Stimulated activated naive CD4-positive, alpha-beta T cell treated with Interleukin-2 at 50 U/mL for 16 hours (primary cell): ENCODE measurements at regions not wholly inside any gene's neighbourhood (a gene's known extent, or its start where the extent isn't known, plus 50 kb on each side); places are given as distances from the start of the nearest gene placed in this dataset.

Experiments used
- DNase-seq: peaks from one replicate; lab custom pipeline; 2025; lab: John Stamatoyannopoulos, UW

DNA sequence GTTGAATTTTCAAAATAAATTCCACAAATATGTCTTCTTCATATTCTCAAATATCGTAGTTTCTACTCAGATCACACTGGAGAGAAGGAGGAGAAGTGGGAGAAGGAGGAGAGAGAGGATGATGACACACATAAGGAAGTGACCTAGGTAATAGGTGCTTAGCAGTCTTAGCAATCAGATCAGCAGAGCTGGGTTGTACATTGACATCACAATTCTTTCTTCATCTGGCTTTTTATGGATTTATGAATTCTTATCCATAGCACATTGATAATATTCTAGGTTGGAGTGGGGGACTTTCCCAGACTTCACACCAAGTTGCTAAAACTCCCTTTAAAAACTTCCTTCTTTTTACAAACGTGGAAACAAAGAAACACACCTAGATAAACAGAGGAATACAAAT, 86.9 kb downstream of the FGF9 start:
- DNase-seq = no peak

DNA sequence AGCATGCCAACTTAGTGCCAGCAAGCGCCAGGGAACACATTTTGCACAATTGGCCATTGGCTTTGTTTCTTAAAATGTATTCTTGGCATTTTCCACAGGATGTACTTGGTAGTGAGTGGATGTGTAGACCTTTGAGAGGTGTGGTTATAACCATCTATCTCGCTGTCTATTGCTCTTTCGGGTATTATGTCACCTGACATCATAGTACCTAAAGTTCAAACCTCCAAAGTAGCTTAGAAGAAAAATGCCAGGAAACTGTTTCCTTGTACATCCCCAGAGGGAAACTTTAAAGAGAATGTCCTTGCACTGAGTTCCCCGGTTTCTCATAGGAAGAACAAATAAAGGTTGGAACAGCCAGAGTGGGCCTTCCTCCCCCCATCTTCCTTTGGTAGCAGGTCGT, 87.6 kb downstream of the FGF9 start:
- DNase-seq = no peak

DNA sequence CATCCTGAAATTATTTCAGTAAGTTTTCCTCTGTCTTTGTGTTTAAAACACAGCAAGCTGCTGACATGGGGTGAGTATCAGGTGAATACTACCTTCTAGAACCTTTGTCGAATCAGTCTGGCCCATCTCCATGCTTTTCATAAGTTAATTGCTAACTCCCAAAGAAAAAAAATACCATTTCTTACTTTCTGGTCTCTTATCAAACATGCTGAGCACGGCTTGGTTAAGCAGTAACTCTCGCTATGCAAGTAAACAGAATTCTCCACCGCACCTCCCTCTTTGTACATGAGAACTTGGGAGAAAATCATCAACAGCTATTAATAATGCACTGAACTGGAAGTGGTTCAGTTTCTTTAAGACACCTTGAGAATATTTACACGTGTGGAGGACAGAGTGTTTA, 88.6 kb downstream of the FGF9 start:
- DNase-seq = no peak

DNA sequence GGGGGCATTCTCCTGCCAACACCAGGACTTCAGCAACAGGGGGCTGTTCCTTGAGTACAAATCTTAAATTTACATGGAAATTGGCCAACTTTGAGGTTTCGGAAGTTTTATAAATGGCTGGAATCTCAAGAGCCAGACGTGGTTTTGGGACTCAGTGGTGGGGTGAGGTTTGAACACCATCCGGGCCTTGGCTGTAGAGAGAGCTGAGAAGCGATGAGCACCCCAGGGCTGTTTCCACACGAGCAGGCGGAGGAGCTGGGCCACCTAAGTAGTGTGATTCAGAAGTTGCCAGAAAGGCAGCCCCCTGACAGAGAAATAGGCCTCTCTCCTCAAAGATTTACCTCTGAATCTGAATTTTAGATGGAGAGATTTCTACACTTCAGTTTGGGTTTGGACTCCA, 89.0 kb downstream of the FGF9 start:
- no peak for DNase-seq

DNA sequence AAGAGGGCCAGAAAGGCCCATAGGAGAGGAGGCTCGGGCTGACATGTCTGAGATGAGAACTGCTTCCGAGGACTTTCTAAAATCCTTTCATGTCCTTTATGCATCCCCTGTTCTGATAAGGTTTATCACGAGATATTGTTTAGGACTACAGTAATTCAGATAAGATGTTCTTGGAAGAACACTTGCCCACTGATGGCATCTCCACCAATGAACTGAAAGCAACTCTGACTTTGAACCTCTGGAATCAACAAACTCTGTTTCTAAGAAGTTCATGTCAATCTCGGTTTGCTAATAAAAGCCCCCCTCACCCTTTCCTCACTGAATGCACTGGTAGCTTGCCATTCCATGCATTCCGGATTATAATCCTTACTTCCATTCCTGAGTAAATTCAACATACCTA, 90.9 kb downstream of the FGF9 start:
- no peak for DNase-seq

DNA sequence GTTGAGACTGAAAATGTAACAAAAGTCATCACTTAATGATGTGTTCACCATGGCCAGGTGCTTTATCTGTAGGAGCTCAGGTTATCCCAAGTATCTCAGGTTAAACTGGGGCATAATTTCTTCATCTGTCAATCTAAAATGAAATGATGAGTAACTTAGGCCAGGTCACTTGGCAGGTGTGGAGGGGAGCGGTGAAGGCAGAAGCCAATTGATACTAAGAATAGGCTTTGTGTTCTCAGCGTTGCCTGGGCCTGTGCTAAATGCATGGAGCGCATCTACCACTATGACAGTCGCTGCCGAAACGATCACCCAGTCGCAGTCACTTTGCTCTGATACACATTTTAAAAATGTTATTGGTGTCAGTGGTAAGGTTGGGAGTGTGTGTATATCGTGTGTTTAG, 91.6 kb downstream of the FGF9 start:
- no peak for DNase-seq

DNA sequence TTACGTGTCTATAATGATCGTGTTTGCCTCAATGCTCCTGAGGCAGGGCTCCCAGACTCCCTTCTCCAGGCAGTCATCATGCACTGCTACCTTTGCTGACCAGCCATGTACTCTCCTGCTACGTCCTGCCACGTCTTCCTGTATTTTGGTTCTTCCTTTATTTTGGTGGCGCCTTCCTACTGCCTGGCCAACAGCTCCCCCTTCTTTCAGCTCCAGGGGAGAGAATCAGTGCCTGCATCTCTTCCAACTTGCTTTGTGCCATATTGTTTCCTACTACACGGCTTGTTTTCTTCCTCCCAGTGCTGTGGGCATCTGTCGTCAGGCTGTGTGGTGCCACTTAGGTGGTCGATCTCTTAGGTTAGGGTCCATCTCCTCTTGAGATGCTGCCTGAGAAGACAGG, 96.2 kb downstream of the FGF9 start:
- no peak for DNase-seq

DNA sequence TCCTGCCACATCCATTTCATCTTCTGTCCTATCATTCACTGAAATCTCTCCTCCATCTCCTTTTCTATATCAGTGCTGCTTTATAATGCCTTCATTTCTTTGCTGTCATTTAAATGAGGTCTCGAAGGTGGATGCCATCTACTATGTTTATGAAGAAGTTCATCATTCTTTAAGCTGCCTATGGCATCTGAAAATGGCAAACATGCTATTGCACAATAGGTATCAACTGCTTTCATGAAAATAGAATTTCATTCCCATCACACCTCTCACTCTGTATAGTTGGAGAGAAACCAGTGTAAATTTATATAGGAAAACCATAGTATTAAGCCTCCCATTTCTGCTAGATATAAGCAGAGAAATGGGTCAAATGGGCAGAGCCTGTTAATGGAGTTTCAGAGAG, 100.2 kb downstream of the FGF9 start:
- no peak for DNase-seq

DNA sequence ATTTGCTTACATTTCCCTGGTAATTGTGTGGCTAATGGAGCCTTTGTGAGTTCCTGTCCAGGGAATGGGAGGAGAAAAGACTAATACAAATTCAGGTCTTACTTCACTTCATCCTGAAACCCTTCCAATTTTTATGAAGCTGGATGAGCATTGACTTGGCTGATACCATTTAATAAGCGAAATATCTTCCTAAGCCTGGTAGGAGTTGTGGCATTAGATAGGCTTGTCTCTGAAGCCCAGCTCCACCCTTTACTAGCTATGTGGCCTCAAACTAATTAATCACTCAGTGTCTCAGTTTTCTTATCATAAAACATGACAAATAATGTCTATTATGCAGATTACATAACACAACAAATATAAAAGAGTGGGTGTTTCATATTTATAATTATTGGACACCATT, 106.3 kb downstream of the FGF9 start:
- DNase-seq = no peak

DNA sequence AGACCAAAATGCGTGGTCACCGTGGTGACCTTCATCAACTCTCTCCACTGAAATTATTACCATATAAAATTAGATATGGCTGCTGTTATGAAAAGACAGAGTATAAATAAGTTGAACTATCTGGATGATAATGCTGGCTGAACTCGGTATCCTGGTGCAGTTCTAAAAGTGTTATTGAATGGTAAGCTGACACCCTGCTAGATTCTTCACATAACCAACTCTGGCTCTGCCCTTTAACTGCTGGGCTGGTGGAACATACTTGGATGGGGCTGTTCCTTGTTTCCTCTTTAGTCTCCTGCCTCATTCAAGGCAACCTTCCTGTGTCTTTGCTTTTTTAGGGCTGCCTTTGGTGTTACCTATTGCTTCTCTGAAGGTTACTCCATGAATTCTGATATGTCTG, 106.9 kb downstream of the FGF9 start:
- no peak for DNase-seq

DNA sequence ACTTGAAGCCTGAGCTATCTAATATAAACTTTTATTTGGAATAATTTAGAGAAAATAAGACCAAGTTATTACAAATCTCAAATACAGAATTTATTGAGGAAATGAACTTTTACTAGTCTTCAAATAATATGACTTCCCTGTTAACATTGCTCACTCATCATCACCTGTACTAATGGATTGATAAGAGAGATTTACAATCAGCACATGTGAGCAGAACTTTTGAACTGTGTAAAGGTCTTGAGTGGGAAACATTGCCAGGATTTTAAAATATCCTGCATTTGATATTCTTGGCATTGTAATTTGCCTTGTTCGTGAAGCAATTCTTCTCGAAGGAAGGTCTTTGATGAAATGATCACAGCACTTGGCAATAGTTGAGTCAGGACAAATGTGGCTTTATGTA, 111.9 kb downstream of the FGF9 start:
- DNase-seq = no peak

DNA sequence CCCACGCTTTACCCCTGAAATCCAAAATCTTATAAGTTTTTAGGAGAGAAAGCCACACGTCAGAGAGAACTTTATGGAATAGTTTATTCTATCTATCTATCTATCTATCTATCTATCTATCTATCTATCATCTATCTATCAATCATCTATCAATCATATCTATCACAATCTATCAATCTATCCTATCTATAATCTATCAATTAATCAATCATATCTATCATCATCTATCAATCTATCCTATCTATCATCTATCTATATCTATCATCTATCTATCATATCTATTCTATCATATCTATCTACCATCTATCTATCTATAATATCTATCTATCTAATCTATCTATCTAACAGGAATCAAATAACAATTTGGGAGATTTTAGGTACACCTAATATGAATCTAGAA, 115.1 kb downstream of the FGF9 start:
- DNase-seq = no peak

DNA sequence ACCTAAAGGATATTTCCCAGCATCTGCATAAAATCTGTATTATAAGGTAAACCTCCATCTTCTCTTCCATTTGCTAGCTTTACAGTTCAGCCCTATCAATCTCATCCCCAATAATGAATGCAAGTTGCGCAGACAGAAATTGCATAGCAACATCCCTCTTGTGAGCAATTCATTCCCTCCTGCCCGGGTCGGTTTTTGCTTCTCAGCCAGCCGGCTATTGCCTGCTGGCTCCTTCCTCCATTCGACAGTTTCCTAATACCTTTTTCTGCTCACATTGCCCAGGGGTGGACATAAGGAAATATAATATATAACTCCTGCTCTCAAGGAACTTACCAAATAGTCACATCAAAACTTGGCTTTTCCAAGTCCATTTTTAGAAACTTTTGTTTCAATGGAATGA, 125.2 kb downstream of the FGF9 start:
- no peak for DNase-seq

DNA sequence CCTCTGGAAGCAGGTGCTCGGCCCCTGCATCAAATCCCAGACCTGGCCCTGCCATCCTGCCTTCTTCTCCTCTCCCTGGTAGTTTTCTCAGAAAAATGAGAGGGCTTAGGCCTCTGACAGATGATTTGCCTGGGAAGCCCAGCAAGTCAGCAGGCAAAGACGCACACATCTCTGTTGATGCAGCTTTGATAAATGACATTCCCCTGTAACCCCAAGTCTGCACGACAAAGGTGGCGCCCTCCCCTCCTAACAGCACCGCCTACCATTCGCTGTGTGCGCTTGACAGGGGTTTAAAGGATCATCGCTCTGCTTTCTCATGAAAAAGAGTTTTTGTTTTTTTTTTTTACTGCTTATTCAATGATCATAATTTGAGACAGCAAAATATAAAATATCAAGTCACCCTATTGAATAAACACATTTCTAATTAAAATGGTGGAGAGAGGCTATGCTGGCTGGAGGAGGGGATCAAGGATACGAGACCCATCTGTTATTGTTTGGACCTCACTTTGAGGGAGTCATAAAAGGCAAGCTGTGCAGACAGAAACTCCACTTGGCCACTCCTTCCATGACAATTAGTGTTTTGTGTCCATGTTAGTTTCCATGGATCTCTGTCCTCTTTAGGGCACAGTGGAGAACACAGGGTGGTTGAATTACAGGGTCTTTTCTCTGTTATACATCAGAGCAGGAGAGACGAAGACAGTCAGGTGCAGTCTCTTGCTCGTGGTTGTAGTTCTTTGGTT, 126.1 kb downstream of the FGF9 start:
- DNase-seq = no peak

DNA sequence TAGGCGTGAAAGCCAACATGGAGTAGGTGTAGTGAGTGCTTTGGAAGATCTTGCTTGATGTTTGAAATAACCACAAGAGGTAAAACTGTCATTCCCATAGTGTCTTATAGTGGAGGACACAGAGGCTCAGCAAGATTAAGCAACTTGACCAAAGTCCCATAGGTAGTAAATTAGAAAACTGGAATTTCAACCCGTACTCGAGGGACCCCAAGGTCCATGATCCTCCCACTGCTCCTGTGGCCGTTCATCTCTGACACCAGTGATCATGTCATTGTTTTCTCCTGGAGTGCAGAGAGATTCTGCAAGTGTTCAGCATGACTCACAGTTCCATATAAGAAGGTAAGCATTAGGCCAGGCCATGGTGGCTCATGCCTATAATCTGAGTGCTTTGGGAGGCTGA, 126.9 kb downstream of the FGF9 start:
- DNase-seq = no peak

DNA sequence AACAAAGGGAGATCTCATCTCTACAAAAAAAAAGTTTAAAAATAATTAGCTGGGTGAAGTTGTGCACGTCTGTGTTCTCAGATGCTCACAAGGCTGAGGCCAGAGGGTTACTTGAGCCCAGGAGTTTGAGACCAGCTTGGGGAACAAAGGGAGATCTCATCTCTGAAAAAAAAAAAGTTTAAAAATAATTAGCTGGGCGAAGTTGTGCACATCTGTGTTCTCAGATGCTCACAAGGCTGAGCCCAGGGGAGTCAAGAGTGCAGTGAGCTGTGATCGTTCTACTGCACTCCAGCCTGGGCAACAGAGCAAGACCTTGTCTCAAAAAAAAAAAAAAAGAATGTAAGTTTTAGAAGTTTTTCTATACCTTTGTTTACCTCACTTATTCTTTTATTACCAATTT, 127.3 kb downstream of the FGF9 start:
- DNase-seq = no peak

DNA sequence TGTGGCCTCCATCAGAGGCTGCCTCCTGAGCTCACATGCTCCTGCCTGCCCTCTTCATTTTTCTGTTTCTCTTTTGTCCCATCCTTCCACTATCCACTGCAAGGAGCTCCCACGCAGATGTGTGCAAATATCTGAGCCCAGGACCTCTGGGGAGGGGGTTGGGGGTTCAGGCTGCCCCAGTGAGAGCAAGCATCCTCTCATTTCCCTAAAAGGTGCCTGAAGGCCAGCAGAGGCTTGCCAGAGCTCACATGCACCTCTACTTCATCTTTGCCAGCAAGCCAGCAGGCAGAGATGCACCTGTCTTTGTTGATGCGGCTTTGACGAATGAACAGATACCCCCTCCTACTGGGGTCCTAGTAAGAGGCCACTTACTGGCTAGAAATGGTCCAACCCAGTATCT, 128.8 kb downstream of the FGF9 start:
- no peak for DNase-seq

DNA sequence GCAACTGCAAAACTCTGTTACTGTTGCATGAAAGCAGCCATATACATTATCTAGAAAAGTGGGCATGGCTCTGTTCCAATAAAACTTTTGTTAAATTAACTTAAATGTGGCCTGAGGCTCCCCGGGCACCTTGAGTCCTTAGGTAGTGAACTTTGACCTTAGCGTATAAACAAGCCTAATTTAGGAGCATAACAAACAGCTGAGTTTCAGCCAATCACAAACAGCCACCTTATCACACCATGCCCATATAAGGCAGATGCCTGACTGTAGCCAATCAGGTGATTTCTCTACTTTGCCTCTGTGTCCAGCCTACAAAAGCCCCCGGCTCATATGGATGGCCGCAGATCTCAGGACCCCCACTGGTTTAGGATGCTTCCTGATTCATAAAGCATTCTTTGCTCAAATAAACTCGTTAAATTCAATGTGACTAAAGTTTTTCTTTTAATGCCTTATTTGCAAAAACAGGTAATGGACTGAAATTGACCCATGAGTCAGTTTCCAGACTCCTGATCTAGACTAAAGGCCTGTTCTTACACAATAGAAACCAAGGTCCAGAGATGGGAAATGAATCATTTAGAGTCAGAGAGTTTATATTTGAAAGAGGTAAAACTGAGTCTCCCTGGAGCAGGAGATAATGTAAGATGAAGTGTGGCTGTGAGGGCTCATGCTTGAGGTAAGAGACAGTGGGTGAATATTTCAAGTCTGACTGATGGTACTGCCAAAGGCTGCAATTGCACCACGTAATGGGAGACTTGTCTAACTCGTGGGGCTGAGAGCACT, 130.2 kb downstream of the FGF9 start:
- no peak for DNase-seq

DNA sequence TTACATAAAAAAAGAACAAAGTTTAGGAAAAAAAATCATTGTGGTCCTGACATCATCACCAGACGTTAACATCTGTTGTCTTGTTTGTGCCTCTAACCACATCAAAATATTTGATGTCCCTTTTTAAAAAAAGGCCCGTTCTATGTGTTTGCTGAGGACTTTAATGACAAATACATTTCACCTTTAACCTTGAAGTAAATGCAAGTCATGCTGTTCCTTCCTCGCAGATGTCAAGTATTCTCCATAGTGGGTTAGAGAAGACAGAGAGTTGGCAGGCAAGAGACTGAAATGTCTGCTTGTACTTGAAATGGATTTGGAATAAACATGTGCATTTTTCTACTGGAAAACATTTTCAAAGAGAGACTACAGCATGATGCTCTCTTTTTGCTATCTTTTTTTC, 134.9 kb downstream of the FGF9 start:
- no peak for DNase-seq

DNA sequence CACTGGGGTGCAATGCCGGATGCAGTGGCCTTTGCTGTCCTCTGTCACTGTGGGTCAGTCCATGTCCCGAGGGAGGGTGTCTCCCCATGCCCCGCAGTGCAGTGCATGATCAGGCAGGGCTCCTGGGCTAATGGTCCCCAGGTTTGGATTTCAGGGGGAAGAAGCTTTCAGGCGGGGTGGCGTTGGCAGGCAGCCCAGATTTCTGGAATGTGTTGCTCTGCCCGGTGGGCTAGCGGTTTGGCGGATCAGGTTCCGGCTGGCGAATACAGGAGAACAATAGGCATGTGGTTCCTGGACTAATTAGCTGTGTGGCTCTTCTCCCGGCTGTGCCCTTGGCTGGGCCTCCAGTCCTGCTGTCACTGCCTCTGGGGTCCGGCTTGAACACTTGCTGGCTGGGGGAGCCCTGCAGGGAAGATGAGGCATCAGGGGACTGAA, 141.3 kb downstream of the FGF9 start:
- DNase-seq = no peak

DNA sequence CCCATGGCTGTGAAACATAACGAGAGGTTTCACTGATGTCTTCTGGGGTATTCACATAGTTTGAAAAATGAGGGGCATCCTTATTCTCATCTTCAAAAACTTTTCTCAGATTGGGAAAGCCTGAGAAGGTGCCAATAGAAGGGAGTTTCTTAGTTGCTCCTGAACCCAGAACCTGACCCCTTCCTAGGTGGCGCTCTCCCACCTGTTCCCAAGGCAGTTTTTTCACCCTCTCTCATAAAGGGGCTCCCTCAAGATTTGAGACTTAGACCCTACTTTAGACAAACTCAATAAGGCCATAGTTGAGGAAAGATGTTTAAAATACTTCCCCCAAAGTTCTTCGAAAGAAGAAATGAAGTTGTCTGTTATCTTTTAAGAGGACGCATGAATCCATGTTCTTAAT, 142.2 kb downstream of the FGF9 start:
- DNase-seq = no peak

DNA sequence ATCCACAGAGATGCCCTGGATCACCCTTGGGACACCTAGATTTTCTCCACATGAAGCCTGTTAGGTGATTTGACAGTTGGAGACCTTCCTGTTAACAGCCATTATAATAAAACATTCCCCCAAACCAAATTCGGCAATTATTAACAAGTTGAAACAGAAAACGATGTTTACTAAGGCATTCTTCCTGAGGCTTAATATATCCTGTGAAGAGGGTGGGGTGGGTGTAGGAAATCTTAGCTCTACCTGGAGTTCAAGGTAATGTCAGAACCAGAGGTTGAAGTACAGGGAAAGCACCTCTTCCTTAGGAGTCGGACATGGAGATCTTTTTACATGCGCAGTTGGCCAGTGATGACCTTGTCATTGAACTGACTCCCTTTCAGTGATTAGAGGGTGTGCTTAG, 143.0 kb downstream of the FGF9 start:
- no peak for DNase-seq

DNA sequence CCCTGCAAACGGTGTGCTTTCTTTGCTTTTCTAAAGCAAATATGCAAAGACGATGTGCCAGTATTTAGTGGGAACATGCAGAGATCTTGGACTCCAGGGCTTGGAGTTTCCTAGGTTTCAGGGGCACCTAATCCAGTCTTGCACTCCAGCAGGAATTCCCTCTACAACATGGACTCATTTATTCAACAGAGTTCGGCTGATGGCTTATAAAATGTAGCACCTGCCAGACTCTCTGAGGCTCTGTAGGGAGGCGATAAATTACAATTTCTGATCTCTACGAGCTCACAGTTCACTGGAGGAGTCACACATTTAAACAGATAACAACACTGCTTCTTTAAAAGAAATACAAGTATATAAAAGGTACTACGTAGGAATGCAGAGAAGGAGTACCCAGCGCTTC, 143.7 kb downstream of the FGF9 start:
- DNase-seq = no peak

DNA sequence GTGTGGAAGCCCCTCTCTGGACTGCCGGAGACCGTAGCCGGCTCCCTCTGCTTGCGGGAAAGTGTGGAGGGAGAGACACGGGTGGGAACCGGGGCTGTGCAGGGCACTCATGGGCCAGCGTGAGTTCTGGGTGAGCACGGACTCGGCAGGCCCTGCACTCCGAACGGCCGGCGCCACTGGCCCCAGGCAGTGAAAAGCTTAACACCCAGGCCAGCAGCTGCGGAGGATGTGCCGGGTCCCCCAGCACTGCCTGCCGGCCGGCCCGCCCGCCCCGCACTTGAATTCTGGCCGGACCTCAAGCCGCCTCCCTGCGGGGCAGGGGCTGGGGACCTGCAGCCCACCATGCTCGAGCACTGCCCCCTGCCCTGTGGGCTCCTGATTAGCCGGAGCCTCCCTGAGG, 147.0 kb downstream of the FGF9 start:
- DNase-seq = no peak
